ENCODE measurements at regions not wholly inside any gene's neighbourhood (a gene's known extent, or its start where the extent isn't known, plus 50 kb on each side); places are given as distances from the start of the nearest gene placed in this dataset.

GRCh38 chr14:76948213-76948947 is 80.1 kb downstream of the IRF2BPL start:
- no peak for DNase-seq

- no peak for DNase-seq
Measured at GRCh38 chr14:76947838-76948184, 80.7 kb downstream of the IRF2BPL start.

GRCh38 chr14:76947078-76947837 is 81.2 kb downstream of the IRF2BPL start:
- peak; percentile 87 for DNase-seq

GRCh38 chr14:76946753-76947077 is 81.8 kb downstream of the IRF2BPL start:
- DNase-seq, result no peak

GRCh38 chr14:76943072-76943471 is 85.4 kb downstream of the IRF2BPL start:
- no peak for DNase-seq

GRCh38 chr14:76941946-76942805 is 86.3 kb downstream of the IRF2BPL start:
- DNase-seq, result peak; percentile 45

GRCh38 chr14:76941544-76941943 is 87.0 kb downstream of the IRF2BPL start:
- DNase-seq, result no peak

- no peak for DNase-seq
Measured at GRCh38 chr14:76940021-76940760, 88.3 kb downstream of the IRF2BPL start.

- no peak for DNase-seq
Measured at GRCh38 chr14:76939015-76939742, 89.3 kb downstream of the IRF2BPL start.

- no peak for DNase-seq
Measured at GRCh38 chr14:76938092-76938500, 90.4 kb downstream of the IRF2BPL start.

- DNase-seq, result no peak
Measured at GRCh38 chr14:76937181-76938091, 91.1 kb downstream of the IRF2BPL start.

GRCh38 chr14:76936483-76936882 is 92.0 kb downstream of the IRF2BPL start:
- no peak for DNase-seq

- DNase-seq, result no peak
Measured at GRCh38 chr14:76933515-76933914, 95.0 kb downstream of the IRF2BPL start.

- DNase-seq, result no peak
Measured at GRCh38 chr14:76931631-76932402, 96.7 kb downstream of the IRF2BPL start.

- DNase-seq, result no peak
Measured at GRCh38 chr14:76930549-76930948, 98.0 kb downstream of the IRF2BPL start.

- peak; percentile 60 for DNase-seq
Measured at GRCh38 chr14:76929927-76930326, 98.6 kb downstream of the IRF2BPL start.

GRCh38 chr14:76927971-76928700 is 100.4 kb downstream of the IRF2BPL start:
- no peak for DNase-seq

- DNase-seq, result peak; percentile 62
Measured at GRCh38 chr14:76926521-76927251, 100.5 kb downstream of the LRRC74A start.

- no peak for DNase-seq
Measured at GRCh38 chr14:76925097-76925441, 98.9 kb downstream of the LRRC74A start.
